HEK293 (cell line): ENCODE measurements at regions not wholly inside any gene's neighbourhood (a gene's known extent, or its start where the extent isn't known, plus 50 kb on each side); places are given as distances from the start of the nearest gene placed in this dataset.

ENCODE experiments used
- CTCF ChIA-PET: fragments of 350-600 bp; formaldehyde crosslinking; extraction: SDS; loops from one replicate; lab custom pipeline; 2021; ENCODE audit warnings: antibody characterized with exemption; lab: Yijun Ruan, JAX
- POLR2A ChIA-PET: fragments of 300-600 bp; formaldehyde crosslinking; extraction: SDS; loops from one replicate; lab custom pipeline; 2020; ENCODE audit warnings: antibody characterized with exemption, inconsistent platforms; lab: Yijun Ruan, JAX
- H3K27ac ChIP-seq: fragments of 200-500 bp; sonication (Bioruptor generic); 2 replicates; pipeline ENCODE4 v1.5.1; 2014; ENCODE audit warnings: low read depth, low read length, control low read depth, inconsistent platforms; ENCODE audit errors: extremely low read depth
- H3K36me3 ChIP-seq, 2 experiments: fragments of 200-500 bp in 1 of 2; sonication (Bioruptor generic) in 1 of 2; 1 replicate in 1 of 2; 2 replicates in 1 of 2; pipeline ENCODE4 v1.5.1; 2014 to 2017; ENCODE audit warnings: inconsistent platforms in 2 of 2, low read length in 2 of 2; ENCODE audit not compliant: control insufficient read depth in 2 of 2, insufficient read depth in 1 of 2
- H3K4me1 ChIP-seq: fragments of 200-500 bp; sonication (Bioruptor generic); 2 replicates; pipeline ENCODE4 v1.5.1; 2014; ENCODE audit warnings: mild to moderate bottlenecking, low read length, inconsistent platforms; ENCODE audit not compliant: control insufficient read depth, insufficient read depth
- H3K4me3 ChIP-seq: 2 replicates; pipeline ENCODE4 v1.5.1; 2011; ENCODE audit warnings: low read depth, mild to moderate bottlenecking, control low read depth, low read length, moderate library complexity
- H3K9me3 ChIP-seq: fragments of 200-500 bp; sonication (Bioruptor generic); 2 replicates; pipeline ENCODE4 v1.5.1; 2014; ENCODE audit warnings: low read depth, low read length, inconsistent platforms; ENCODE audit not compliant: control insufficient read depth, insufficient read depth
- CTCF ChIP-seq: fragments of 450-650 bp; formaldehyde crosslinking; IDR thresholded peaks from 2 replicates; pipeline ENCODE4 v1.5.1; 2016; ENCODE audit warnings: missing biosample characterization, missing genetic modification characterization
- GFI1B ChIP-seq: fragments of 450-650 bp; formaldehyde crosslinking; IDR thresholded peaks from 2 replicates; pipeline ENCODE4 v1.5.1; 2016; ENCODE audit warnings: missing biosample characterization, missing genetic modification characterization
- RBAK ChIP-seq: fragments of 450-650 bp; formaldehyde crosslinking; IDR thresholded peaks from 2 replicates; pipeline ENCODE4 v1.5.1; 2016; ENCODE audit warnings: missing biosample characterization, missing genetic modification characterization
- SCRT2 ChIP-seq: fragments of 450-650 bp; formaldehyde crosslinking; IDR thresholded peaks from 2 replicates; pipeline ENCODE4 v1.5.1; 2016; ENCODE audit warnings: missing biosample characterization, missing genetic modification characterization
- SP3 ChIP-seq: fragments of 450-650 bp; formaldehyde crosslinking; IDR thresholded peaks from 2 replicates; pipeline ENCODE4 v1.5.1; 2016; ENCODE audit warnings: missing biosample characterization, missing genetic modification characterization
- TCF7L2 ChIP-seq: IDR thresholded peaks from 2 replicates; pipeline ENCODE4 v1.6.1; 2011; ENCODE audit warnings: low read depth, mild to moderate bottlenecking, inconsistent platforms, low read length, moderate library complexity, borderline replicate concordance
- ZBTB49 ChIP-seq: fragments of 450-650 bp; formaldehyde crosslinking; IDR thresholded peaks from 2 replicates; pipeline ENCODE4 v1.5.1; 2016; ENCODE audit warnings: missing biosample characterization, missing genetic modification characterization, low read depth
- ZNF214 ChIP-seq: fragments of 450-650 bp; formaldehyde crosslinking; IDR thresholded peaks from 2 replicates; pipeline ENCODE4 v1.5.1; 2017; ENCODE audit warnings: missing biosample characterization, mild to moderate bottlenecking, missing genetic modification characterization, borderline replicate concordance
- ZNF354C ChIP-seq: fragments of 450-650 bp; formaldehyde crosslinking; IDR thresholded peaks from 2 replicates; pipeline ENCODE4 v1.5.1; 2016; ENCODE audit warnings: missing biosample characterization, missing genetic modification characterization, low read depth, borderline replicate concordance
- ZNF391 ChIP-seq: fragments of 450-650 bp; formaldehyde crosslinking; IDR thresholded peaks from 2 replicates; pipeline ENCODE4 v1.5.1; 2016; ENCODE audit warnings: low read depth, missing biosample characterization, missing genetic modification characterization, borderline replicate concordance
- ZNF394 ChIP-seq: fragments of 450-650 bp; formaldehyde crosslinking; IDR thresholded peaks from 2 replicates; pipeline ENCODE4 v1.5.1; 2016; ENCODE audit warnings: missing biosample characterization, missing genetic modification characterization, mild to moderate bottlenecking, moderate library complexity, borderline replicate concordance
- ZNF48 ChIP-seq: fragments of 450-650 bp; formaldehyde crosslinking; IDR thresholded peaks from 2 replicates; pipeline ENCODE4 v1.5.1; 2016; ENCODE audit warnings: missing biosample characterization, missing genetic modification characterization
- ZNF624 ChIP-seq: fragments of 450-650 bp; formaldehyde crosslinking; IDR thresholded peaks from 2 replicates; pipeline ENCODE4 v1.5.1; 2017; ENCODE audit warnings: missing biosample characterization, missing genetic modification characterization
- ZNF664 ChIP-seq: fragments of 450-650 bp; formaldehyde crosslinking; IDR thresholded peaks from 2 replicates; pipeline ENCODE4 v1.5.1; 2016; ENCODE audit warnings: missing biosample characterization, missing genetic modification characterization
- ZNF843 ChIP-seq: fragments of 450-650 bp; formaldehyde crosslinking; IDR thresholded peaks from 2 replicates; pipeline ENCODE4 v1.5.1; 2016; ENCODE audit warnings: missing biosample characterization, missing genetic modification characterization
- ZSCAN18 ChIP-seq: fragments of 450-650 bp; formaldehyde crosslinking; IDR thresholded peaks from 2 replicates; pipeline ENCODE4 v1.5.1; 2016; ENCODE audit warnings: missing biosample characterization, missing genetic modification characterization

- ChIA-PET CTCF (no interaction called here), POLR2A (no interaction called here)
- H3K36me3 ChIP-seq: no peaks in the 10 kb centered on the region
- no peak overlapping the region for H3K27ac ChIP-seq
- no peak for TF ChIP-seq ZNF624 (tag by site-specific recombination)
- no peak for TF ChIP-seq ZNF354C (tag by site-specific recombination)
- TF ChIP-seq ZNF214 (tag by site-specific recombination): no peak
- no peak for TF ChIP-seq ZBTB49
- no peak for TF ChIP-seq CTCF
- TF ChIP-seq ZNF48 (tag by site-specific recombination): no peak
- no peak for TF ChIP-seq ZSCAN18 (tag by site-specific recombination)
- no peak for TF ChIP-seq ZNF394
- no peak for TF ChIP-seq SCRT2 (tag by site-specific recombination)
- H3K9me3 ChIP-seq: no peaks in the 10 kb centered on the region
- no peak overlapping the region for H3K4me3 ChIP-seq
- H3K4me1 ChIP-seq: no peaks in the 10 kb centered on the region
These were observed 448.1 kb upstream of the SEMA3D start for GRCh38 chr7:85634951-85635350.

- H3K4me1 ChIP-seq: no peaks in the 10 kb centered on the region
- TF ChIP-seq ZNF664 (tag by site-specific recombination): no peak
- TF ChIP-seq RBAK (tag by site-specific recombination): no peak
- no peak for TF ChIP-seq TCF7L2
- TF ChIP-seq ZNF391 (tag by site-specific recombination): no peak
- no peak for TF ChIP-seq GFI1B (tag by site-specific recombination)
- no peak for TF ChIP-seq ZNF843
- TF ChIP-seq SP3: no peak
- H3K9me3 ChIP-seq: no peaks in the 10 kb centered on the region
- POLR2A ChIA-PET: no interaction called here
- no peak overlapping the region for H3K27ac ChIP-seq
- CTCF ChIA-PET: no interaction called here
- no peak overlapping the region for H3K4me3 ChIP-seq
- H3K36me3 ChIP-seq: no peaks in the 10 kb centered on the region
These were observed 444.2 kb upstream of the SEMA3D start for GRCh38 chr7:85630904-85631600.
